HG03135 (cell line): ENCODE measurements at regions not wholly inside any gene's neighbourhood (a gene's known extent, or its start where the extent isn't known, plus 50 kb on each side); places are given as distances from the start of the nearest gene placed in this dataset.

ENCODE experiments used
- ATAC-seq: cut with Tn5 transposase; IDR thresholded peaks from one replicate; pipeline ENCODE4 v1.9.1; 2021; ENCODE audit warnings: mild to moderate bottlenecking, moderate library complexity; ENCODE audit not compliant: unreplicated experiment

DNA sequence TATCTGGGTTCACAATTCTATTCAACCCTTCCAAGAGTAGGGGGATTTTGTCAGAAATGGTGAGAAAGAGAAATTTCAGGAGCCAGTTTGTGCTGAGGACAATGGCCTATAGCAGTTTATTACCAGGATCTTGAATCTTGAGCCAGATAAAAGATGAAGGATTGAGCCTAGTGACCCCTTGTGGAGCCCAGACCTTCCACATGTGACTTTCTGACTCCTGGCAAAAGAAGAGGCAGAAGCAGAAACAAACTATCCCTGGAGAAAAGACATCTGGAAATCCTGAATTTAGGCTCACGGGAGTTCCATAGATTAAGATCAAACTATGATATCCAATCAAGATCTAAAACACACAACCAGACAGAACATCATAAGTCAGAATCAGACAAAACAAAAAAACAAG lies 60.9 kb upstream of the CHRM2 start:
- no peak for ATAC-seq

DNA sequence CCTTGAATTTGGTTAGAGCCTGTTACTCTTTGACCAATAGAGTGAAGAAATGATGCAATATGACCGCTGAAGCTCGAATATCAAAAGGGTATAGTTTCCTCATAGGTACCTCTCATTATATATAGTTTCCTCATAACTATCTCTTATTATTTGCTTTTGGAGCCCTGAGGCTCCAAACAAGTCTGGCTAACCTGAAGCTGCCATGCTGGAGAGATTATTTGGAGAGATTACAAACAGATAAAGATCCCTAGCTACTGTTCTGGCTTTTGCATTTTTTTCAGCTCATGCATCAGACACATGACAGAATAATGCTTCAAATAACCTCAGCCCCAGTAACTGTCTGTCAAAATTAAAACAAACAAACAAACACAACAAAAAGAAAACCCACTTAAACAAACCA lies 65.4 kb upstream of the CHRM2 start:
- no peak for ATAC-seq

- ATAC-seq: no peak
Observed at GRCh38 chr7:136783934-136784333, 84.5 kb upstream of the CHRM2 start.

DNA sequence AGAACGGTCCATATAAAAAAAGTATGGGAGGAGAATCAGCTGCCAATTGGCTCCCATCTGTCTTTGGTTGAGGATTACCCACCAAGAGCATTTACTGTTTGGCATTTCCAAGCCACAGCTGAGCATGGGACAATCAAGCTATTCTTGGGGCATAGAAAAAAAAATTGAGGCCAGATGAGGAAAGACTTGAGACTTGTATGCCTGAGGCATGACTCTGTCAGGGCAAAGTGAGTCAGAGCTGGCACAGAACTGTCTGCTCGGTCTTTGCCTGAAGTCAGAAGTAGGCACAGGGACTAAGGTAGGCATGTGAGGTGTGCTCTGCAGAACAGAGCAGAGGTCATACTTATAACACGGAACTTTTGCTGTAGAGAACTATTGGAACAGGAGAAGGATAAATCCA lies 126.5 kb upstream of the CHRM2 start:
- ATAC-seq: no peak

GRCh38 chr7:136728945-136729344 lies 139.5 kb upstream of the CHRM2 start:
- ATAC-seq: no peak

- no peak for ATAC-seq
Observed at GRCh38 chr7:136726460-136726859, 142.0 kb upstream of the CHRM2 start.

DNA sequence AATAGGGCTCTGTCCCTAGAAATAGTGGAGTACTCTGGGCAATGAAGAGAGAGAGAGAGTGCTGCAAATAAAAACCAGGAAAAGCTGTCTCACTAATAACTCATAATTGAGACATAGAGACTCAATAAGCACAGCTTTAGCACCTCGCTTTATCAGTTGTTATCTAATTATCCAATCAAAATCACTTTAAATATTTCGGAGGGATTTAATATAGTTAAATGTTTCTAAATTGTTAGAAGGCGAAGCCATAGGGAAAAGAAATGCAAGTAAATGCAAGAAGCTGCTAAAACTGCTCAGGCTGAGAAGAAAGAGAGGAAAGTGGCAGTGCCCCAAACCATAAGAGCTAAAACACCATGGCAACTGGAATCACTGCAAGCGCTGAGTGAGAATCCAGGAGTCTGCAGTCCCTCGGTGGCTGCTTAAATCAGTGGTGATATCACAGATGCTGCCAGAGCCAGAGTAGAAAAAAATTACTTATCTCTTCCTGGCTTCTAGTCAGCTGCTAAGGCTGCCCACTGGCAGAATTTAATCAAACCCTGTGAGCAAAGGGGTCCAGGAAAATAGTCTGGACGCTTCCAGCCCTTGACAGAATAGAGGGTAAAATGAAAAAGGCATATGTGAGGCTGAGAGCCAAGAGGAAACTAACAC lies 150.4 kb upstream of the CHRM2 start:
- no peak for ATAC-seq

DNA sequence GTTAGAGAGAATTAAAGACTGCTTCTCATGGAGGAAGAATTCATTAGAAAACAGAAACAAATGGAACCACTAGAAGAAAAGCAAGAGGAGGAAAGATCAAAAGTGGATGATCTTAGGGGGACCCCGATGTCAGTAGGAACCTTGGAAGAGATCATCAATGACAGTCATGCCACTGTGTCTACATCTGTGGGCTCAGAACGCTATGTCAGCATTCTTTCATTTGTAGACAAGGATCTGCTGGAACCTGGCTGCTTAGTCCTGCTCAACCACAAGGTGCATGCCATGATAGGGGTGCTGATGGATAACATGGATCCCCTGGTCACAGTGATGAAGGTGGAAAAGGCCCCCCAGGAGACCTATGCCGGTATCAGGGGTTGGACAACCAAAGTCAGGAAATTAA lies 154.4 kb upstream of the CHRM2 start:
- ATAC-seq: no peak

DNA sequence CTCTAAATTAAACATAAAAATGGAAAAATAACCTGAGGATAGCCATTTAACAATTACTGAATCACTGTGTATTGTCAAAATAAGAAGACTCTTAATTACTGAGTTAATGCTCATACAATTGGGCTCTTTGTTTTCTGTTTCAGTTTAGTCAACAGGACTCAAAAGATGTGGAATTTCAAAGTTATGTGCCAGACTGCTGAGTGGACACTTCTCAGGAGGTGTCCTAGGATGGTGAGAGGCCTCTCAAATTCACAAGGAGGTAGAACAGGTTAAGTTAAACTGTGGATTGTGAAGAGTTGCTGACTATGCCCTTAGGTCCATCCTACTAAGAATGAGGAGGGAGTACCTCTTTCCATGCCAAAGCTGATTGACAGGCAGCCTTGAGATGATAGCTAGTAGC lies 157.7 kb upstream of the CHRM2 start:
- ATAC-seq: no peak

DNA sequence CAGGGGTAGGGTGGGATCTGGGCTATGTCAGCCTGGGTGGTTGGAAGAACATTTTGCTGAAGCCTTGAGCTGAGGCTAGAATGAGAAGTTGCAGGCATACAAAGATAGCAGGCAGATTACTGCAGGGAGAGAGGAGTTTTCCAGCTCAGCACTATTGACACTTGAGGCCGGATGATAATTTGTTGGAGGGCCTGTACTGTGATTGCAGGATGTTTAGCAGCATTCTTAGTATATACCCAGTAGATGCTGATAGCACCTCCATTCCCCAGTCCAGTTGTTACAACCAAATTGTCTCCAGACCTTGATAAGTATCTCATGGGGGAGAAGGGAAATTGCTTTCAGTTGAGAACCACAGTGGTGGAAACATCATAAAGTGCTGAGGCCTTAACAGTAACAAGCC lies 158.6 kb upstream of the CHRM2 start:
- ATAC-seq: no peak

- no peak for ATAC-seq
Observed at GRCh38 chr7:136702913-136703312, 165.5 kb upstream of the CHRM2 start.

GRCh38 chr7:136698977-136699376 lies 169.5 kb upstream of the CHRM2 start:
- no peak for ATAC-seq

- ATAC-seq: no peak
Observed at GRCh38 chr7:136698231-136698630, 170.2 kb upstream of the CHRM2 start.

DNA sequence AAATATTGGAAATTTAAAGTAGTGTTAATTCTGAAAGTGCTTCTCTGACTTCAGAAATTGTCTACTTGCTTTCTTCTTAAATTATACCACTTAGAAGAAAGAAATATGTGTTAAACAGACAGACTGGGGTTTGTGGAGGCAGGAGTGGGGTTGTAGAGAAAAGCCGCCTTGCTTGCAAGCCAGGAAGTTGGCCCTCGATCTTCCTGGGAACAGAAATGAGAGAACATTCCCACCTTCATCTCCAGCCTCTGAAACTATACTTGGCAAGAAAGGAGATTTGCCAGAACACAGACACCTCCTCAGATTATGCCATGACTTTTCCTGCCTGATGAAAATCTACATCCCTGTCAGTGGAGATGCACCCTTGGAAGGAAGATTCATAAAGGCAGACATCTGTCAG lies 171.2 kb upstream of the CHRM2 start:
- ATAC-seq: no peak

- no peak for ATAC-seq
Observed at GRCh38 chr7:136693166-136694119, 175.0 kb upstream of the CHRM2 start.

DNA sequence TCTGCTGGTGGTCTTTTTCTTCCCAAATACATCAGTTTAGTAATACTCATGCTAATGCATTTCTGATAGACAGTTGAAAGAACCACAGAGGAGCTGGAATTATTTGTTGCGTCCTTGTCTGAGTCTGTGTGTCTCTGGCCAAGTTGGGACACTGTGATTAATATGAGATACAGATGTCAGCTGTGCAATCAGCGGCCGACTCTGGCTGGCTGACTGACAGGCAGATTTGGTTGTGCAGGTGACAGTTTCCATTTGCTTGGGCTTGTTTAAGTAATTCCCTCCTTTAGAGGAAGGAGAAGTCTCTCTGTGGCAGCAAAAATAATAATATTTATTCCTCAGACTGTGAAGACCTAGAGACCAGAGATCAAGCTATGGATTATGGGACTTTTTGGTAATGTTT lies 176.2 kb upstream of the CHRM2 start:
- ATAC-seq: no peak

- ATAC-seq: no peak
Observed at GRCh38 chr7:136688601-136689000, 179.9 kb upstream of the CHRM2 start.

- no peak for ATAC-seq
Observed at GRCh38 chr7:136687693-136688322, 180.6 kb upstream of the CHRM2 start.

DNA sequence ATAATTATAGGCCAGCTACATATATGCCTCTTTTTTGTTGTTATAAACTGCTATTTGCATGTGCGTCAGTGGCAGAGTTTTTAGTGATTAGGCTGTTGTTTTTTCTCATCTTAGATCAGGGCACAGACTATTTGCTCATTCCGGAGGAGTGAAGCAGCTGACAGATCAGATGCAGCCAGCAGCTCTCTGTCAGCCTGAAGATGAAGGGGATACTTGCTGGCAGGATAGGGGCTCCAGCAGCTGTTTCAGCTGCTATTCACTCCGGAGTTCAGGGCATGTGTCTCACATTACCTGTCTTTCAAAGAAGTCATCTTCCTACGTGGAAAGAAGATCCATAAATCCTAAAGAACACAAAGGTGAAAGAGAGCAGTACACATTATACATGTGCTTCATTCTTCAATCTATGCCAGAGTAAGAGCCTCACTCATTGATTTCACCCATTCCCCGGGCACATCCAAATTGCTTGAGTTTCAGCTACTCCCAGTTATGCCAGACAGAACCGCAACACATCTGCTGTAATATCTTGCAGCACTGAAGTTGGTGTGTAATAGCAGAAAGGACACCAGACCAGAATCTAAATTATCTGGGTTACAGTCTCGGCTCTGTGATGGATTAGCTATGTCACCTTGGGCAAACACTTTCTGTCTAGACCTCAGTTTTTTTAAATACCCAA lies 182.8 kb upstream of the CHRM2 start:
- ATAC-seq: no peak

- no peak for ATAC-seq
Observed at GRCh38 chr7:136677471-136678365, 190.7 kb upstream of the CHRM2 start.
